Mucosa of rectum (tissue), 2 donors: ENCODE measurements at regions not wholly inside any gene's neighbourhood (a gene's known extent, or its start where the extent isn't known, plus 50 kb on each side); places are given as distances from the start of the nearest gene placed in this dataset.

Source experiments
- H3K27ac ChIP-seq, 2 donors: one replicate each; pipeline ENCODE4 v1.7.0; 2013; ENCODE audit warnings: inconsistent platforms in 2 of 2, low read depth in 2 of 2, low read length in 2 of 2
- H3K27me3 ChIP-seq, 2 donors: one replicate each; pipeline ENCODE4 v1.7.0; 2013; ENCODE audit warnings: low read length in 2 of 2; ENCODE audit not compliant: control insufficient read depth in 2 of 2, insufficient read depth in 2 of 2
- H3K36me3 ChIP-seq, 2 donors: one replicate each; pipeline ENCODE4 v1.7.0; 2013; ENCODE audit warnings: low read length in 2 of 2; ENCODE audit not compliant: control insufficient read depth in 2 of 2, insufficient read depth in 2 of 2
- H3K4me1 ChIP-seq, 2 donors: one replicate each; pipeline ENCODE4 v1.7.0; 2013; ENCODE audit warnings: low read length in 2 of 2, mild to moderate bottlenecking in 1 of 2; ENCODE audit not compliant: control insufficient read depth in 2 of 2, insufficient read depth in 2 of 2
- H3K4me3 ChIP-seq, 2 donors: one replicate each; pipeline ENCODE4 v1.7.0; 2013; ENCODE audit warnings: low read length in 2 of 2
- H3K9ac ChIP-seq, 2 donors: one replicate each; pipeline ENCODE4 v1.7.0; 2013; ENCODE audit warnings: low read length in 2 of 2, low read depth in 1 of 2, mild to moderate bottlenecking in 1 of 2
- H3K9me3 ChIP-seq, 2 donors: one replicate each; pipeline ENCODE4 v1.7.0; 2013; ENCODE audit warnings: low read length in 2 of 2; ENCODE audit not compliant: control insufficient read depth in 2 of 2
- donor health status: healthy.
- donor health status: Normal muscosa, but diverticular disease.

DNA sequence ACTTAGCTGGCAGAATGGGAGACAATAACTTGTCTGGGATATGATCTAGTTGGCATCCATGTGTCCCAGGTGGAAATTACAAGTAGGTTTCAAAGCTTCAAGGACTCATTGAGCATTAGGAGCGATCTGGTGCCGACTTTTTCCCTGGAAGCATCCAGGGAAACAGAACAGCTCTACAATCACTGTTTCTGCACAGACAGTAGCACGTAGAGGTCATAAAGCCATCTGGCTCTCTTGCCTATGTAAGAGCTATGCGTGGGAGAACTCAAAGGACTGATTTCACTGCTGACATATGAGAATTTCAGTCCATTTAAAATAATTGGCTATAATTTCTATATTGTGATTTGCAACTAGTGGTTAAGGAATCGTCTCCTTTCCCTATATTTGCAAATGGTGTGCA, 791.7 kb downstream of the REEP3 start:
- Histone ChIP-seq H3K4me1 (no peaks in the 10 kb centered on the region), H3K36me3 (no peaks in the 10 kb centered on the region), H3K27ac (no peak overlapping the region), H3K9me3 (no peaks in the 10 kb centered on the region), H3K27me3 (no peaks in the 10 kb centered on the region), H3K9ac (no peak overlapping the region), H3K4me3 (no peak overlapping the region)

DNA sequence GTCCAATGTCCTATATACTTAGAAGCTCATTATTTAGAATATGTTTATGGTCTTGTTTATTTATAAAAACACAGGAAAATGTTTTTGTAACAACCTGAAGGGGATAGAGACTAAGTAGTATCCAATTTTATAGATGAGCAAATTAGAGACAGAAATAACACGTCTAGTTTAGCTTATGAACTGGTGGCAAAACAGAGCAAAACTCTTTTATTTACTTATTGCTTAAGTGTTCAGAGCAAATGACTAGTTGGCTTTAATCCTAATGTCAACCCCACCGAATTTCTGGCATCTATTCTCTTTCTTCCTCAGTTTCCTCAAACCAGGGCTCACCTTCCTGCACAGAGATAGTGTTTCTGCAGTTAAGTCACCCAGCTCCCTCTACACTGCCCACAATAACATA, 792.8 kb downstream of the REEP3 start:
- H3K27me3 ChIP-seq: no peaks in the 10 kb centered on the region
- H3K27ac ChIP-seq: no peak overlapping the region
- no peaks in the 10 kb centered on the region for H3K4me1 ChIP-seq
- no peaks in the 10 kb centered on the region for H3K36me3 ChIP-seq
- H3K9me3 ChIP-seq: no peaks in the 10 kb centered on the region
- no peak overlapping the region for H3K4me3 ChIP-seq
- H3K9ac ChIP-seq: no peak overlapping the region

DNA sequence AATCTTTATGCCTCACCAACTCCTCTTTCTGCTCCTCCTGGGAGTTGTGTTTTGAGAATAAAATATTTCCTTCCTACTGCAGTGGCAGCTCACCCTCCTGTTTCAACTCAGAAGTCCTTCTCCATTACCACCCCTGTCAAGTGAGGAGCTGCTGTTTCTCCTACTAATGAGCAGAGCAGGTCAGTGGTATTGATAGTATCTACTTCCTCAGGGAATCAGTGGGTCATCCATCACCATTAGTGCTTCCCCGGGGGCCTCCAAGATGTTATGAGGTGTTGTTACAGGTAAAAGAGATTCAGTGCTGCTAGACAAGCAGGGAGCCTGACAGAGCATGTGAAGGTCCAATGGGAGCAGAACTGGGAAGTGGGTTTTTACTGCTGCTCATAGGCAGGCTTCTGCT, 795.2 kb downstream of the REEP3 start:
- H3K27me3 ChIP-seq: no peaks in the 10 kb centered on the region
- H3K27ac ChIP-seq: no peak overlapping the region
- H3K9ac ChIP-seq: no peak overlapping the region
- H3K36me3 ChIP-seq: no peaks in the 10 kb centered on the region
- H3K9me3 ChIP-seq: no peaks in the 10 kb centered on the region
- H3K4me1 ChIP-seq: no peaks in the 10 kb centered on the region
- H3K4me3 ChIP-seq: no peak overlapping the region

DNA sequence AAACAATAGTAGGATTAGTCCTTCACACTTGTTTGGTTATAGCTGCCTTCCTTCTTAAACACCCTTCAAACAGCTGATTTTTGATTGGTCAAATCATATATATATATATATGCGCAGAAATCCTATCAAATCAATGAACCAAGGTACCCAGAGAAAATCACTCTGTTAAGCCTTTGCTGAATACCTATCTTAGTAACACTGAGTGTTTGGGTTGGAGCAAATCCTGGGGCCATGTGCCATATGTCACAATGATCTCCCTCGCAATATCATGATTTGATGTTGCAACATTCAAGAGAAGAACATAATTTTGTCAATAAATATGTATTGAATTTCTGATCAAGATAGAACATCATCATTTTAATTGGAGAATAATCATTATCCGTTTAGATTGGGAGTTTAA, 795.6 kb downstream of the REEP3 start:
- Histone ChIP-seq H3K36me3 (no peaks in the 10 kb centered on the region), H3K27ac (no peak overlapping the region), H3K9me3 (no peaks in the 10 kb centered on the region), H3K27me3 (no peaks in the 10 kb centered on the region), H3K4me1 (no peaks in the 10 kb centered on the region), H3K9ac (no peak overlapping the region), H3K4me3 (no peak overlapping the region)

- no peaks in the 10 kb centered on the region for H3K9me3 ChIP-seq
- no peaks in the 10 kb centered on the region for H3K36me3 ChIP-seq
- no peak overlapping the region for H3K27ac ChIP-seq
- H3K27me3 ChIP-seq: no peaks in the 10 kb centered on the region
- no peaks in the 10 kb centered on the region for H3K4me1 ChIP-seq
- H3K9ac ChIP-seq: no peak overlapping the region
- H3K4me3 ChIP-seq: no peak overlapping the region
Observed at GRCh38 chr10:64320448-64320847, 799.2 kb downstream of the REEP3 start.

- Histone ChIP-seq H3K9me3 (no peaks in the 10 kb centered on the region), H3K27ac (no peak overlapping the region), H3K4me3 (no peak overlapping the region), H3K4me1 (no peaks in the 10 kb centered on the region), H3K36me3 (no peaks in the 10 kb centered on the region), H3K9ac (no peak overlapping the region), H3K27me3 (no peaks in the 10 kb centered on the region)
Observed at GRCh38 chr10:64329510-64329909, 808.3 kb downstream of the REEP3 start.

GRCh38 chr10:64332551-64332950, 811.4 kb downstream of the REEP3 start:
- Histone ChIP-seq H3K4me1 (no peaks in the 10 kb centered on the region), H3K9ac (no peak overlapping the region), H3K4me3 (no peak overlapping the region), H3K9me3 (no peaks in the 10 kb centered on the region), H3K27me3 (no peaks in the 10 kb centered on the region), H3K36me3 (no peaks in the 10 kb centered on the region), H3K27ac (no peak overlapping the region)

DNA sequence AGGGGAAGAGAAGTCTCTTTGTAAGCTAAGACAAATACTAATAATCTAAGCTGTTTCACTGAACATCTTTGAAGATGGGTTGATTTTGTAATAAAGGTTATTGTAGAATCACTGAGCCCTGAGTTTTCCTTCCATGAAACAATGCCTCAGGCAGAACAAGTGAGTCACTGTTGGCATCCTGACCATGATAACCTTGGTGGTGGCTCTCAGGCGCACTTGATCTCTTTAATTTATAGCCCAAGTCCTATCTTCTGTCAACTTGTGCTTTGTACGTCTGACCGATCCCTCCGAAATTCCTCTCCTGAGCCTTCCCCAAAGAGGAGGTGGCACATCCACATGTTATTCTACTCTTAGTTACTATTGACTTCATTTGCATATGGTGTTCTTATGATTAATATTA, 812.9 kb downstream of the REEP3 start:
- Histone ChIP-seq H3K9me3 (no peaks in the 10 kb centered on the region), H3K4me1 (no peaks in the 10 kb centered on the region), H3K4me3 (no peak overlapping the region), H3K27me3 (no peaks in the 10 kb centered on the region), H3K36me3 (no peaks in the 10 kb centered on the region), H3K9ac (no peak overlapping the region), H3K27ac (no peak overlapping the region)

DNA sequence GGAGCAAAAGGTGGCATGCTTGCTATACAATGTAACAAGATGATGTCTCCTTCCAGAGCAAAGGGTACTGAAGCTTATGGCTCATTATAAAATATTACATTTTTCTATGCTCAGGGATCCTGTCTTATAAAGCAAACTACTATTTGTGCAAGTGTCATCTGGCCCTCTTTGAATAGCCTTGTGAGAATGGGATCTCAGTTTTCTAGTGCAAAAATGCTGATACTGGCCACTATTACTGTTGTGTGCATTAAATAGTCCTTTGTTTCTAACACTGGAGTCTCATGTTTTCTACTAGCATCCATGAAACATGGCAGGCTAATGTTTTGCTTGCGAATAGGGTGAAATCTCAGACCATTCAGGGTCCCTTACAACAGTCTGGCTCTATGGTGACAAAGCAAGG, 823.0 kb downstream of the REEP3 start:
- H3K36me3 ChIP-seq: no peaks in the 10 kb centered on the region
- no peaks in the 10 kb centered on the region for H3K4me1 ChIP-seq
- no peak overlapping the region for H3K9ac ChIP-seq
- H3K27me3 ChIP-seq: no peaks in the 10 kb centered on the region
- H3K4me3 ChIP-seq: no peak overlapping the region
- no peak overlapping the region for H3K27ac ChIP-seq
- H3K9me3 ChIP-seq: no peaks in the 10 kb centered on the region

GRCh38 chr10:64345856-64346255, 824.7 kb downstream of the REEP3 start:
- Histone ChIP-seq H3K27ac (no peak overlapping the region), H3K9me3 (no peaks in the 10 kb centered on the region), H3K4me3 (no peak overlapping the region), H3K27me3 (no peaks in the 10 kb centered on the region), H3K4me1 (no peaks in the 10 kb centered on the region), H3K9ac (no peak overlapping the region), H3K36me3 (no peaks in the 10 kb centered on the region)

GRCh38 chr10:64346389-64346788, 825.2 kb downstream of the REEP3 start:
- H3K27ac ChIP-seq: no peak overlapping the region
- no peak overlapping the region for H3K9ac ChIP-seq
- H3K36me3 ChIP-seq: no peaks in the 10 kb centered on the region
- H3K27me3 ChIP-seq: no peaks in the 10 kb centered on the region
- no peaks in the 10 kb centered on the region for H3K4me1 ChIP-seq
- no peaks in the 10 kb centered on the region for H3K9me3 ChIP-seq
- no peak overlapping the region for H3K4me3 ChIP-seq
